HG03095 (cell line): ENCODE measurements at regions not wholly inside any gene's neighbourhood (a gene's known extent, or its start where the extent isn't known, plus 50 kb on each side); places are given as distances from the start of the nearest gene placed in this dataset.

Experiments used
- ATAC-seq: cut with Tn5 transposase; IDR thresholded peaks from one replicate; pipeline ENCODE4 v1.9.1; 2021; ENCODE audit warnings: moderate library complexity; ENCODE audit not compliant: unreplicated experiment

- no peak for ATAC-seq
Observed at GRCh38 chr3:87045473-87045872, 54.5 kb upstream of the VGLL3 start.

GRCh38 chr3:87044846-87045245, 53.9 kb upstream of the VGLL3 start:
- ATAC-seq: no peak

- no peak for ATAC-seq
Observed at GRCh38 chr3:87044409-87044808, 53.5 kb upstream of the VGLL3 start.

- ATAC-seq: no peak
Observed at GRCh38 chr3:87041191-87041590, 50.2 kb upstream of the VGLL3 start.
